Stimulated activated CD4-positive, alpha-beta T cell treated with anti-CD3 and anti-CD28 coated beads, Interleukin-1b, Interleukin-23, amount 100 ng/mL, for 4 hours (primary cell): ENCODE measurements at regions not wholly inside any gene's neighbourhood (a gene's known extent, or its start where the extent isn't known, plus 50 kb on each side); places are given as distances from the start of the nearest gene placed in this dataset.

ENCODE experiments used
- DNase-seq, 2 donors: peaks; one replicate each; pipeline ENCODE4 v3.0.0-alpha.2; 2020; ENCODE audit warnings: low read depth in 2 of 2

DNA sequence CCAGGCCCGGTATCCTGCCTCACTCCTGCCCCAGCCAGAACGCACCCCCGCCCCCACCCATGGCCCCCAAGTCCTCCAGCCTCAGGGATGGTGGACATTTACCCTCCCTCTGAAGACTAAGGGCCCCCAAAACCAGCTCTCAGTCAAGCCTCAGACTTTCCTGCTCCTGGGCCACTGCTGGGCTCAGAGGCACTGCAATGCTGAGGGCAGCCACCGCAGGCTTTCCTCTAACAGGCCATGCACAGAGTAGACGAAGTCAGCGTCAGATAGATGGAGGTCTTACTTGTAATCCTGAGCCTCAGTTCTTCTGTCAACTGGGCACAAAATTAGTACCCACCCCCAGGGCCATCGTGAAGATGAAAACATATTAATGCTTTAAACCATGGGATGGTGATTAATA lies 92.6 kb downstream of the TTC32 start:
- DNase-seq = no peak

DNA sequence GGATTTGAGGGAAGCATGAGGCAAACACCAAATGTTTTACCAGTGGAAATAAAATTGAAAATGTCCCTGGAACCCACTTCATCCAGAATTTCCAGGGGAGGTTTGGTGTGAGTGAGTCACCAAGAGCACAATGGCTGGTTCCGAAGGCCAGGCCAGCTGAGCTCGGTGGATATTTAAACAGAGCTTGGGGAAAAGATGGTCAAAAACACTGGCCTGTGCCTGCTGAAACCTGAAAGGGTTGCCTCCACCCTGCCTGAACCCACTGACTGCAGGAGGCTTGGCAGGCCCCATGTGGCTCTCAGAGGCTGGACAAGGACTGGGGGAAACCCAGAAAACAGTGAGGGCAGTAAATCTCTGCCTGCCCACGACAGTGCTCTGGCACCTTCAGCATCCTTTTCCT lies 93.9 kb downstream of the TTC32 start:
- DNase-seq = no peak

- DNase-seq = no peak
Observed at GRCh38 chr2:19807346-19807745, 94.4 kb downstream of the TTC32 start.

DNA sequence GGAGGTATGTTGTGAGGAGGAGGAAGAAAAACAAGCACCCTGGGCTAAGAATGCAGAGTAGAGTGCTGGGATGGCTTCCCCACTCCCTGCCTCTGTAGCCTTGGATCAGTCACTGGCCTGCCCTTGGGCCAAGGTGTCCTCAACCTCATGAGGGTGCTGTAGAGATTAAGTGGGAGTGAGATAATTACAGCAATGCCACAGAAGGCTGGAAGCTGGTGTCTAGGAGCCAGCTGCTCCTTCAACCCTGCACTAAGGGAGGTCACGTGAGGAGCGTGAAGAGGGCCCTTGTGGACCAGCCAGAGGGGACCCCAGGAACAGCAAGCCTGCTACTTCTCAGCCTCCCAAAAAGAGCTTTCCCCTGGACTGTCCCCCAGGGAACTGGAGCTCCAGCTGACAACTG lies 95.2 kb downstream of the TTC32 start:
- no peak for DNase-seq

DNA sequence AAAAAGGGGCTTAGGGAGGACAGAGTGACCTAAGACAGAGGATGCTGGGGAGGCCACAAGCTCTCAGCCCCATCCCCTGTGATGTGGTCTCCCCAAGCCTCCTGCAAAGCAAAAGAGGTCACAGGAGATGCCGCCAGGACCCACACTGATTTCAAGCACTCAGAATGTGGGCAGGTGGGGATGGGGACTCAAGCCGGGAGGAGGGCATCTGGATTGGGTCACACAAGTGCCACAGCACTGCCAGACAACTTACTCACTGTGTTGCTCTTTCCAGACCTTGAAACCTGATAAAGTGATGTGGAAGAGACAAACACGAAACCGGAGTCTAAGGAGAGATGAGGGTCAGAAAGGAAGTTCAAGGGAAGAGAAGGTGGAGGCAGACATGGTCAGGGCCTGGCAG lies 95.7 kb downstream of the TTC32 start:
- no peak for DNase-seq

DNA sequence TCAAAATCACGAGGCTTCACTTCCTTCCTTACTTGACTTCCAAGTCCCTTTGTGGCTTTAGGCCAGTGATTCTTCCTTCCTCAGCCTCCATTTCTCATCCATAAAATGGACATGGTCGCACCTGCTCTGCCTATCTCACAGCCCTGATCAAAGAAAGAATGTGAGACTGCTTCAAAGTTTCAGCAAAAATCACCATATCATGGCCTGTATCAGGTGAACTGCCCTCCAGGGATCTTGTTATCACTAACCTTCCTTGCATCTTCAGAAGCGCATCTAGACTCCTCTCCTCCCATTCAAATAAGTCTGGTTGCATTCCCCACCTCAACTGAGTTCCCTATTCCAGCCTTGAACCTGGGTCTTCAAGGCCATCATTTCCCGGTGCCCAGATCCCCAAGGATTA lies 96.5 kb downstream of the TTC32 start:
- DNase-seq = no peak

DNA sequence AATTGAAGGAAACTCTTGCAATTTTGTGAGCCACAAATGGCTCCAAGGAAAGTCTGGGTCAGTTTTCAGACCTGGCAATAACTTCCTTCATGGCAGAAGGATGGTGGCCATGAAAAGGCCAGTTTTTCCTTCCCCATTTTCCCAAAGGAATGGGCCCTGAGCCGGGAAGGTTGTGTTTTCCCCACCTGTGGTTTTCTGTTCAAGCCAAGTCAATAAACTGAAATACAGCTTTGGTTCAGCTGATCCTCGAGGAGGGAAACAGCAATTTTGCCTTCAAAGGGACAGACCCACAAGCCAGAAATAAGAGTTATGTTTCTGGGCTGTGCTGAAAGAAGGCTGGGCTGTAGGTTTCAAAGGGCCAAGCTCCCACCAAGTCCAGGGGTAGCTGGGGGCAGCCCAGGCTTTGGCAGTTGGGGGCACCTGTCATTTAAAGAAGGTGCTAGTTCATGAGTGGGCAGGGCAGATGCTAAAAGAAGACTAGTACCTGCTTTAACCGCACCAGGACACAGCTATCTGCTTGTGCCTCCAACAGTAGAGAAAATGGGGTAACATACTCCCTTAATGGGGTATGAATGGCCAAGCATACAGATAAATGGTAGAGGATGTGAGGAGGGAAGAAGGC lies 97.0 kb downstream of the TTC32 start:
- DNase-seq = no peak

GRCh38 chr2:19802086-19802841 lies 99.5 kb downstream of the TTC32 start:
- DNase-seq = no peak

GRCh38 chr2:19801367-19802080 lies 100.3 kb downstream of the TTC32 start:
- DNase-seq = no peak

DNA sequence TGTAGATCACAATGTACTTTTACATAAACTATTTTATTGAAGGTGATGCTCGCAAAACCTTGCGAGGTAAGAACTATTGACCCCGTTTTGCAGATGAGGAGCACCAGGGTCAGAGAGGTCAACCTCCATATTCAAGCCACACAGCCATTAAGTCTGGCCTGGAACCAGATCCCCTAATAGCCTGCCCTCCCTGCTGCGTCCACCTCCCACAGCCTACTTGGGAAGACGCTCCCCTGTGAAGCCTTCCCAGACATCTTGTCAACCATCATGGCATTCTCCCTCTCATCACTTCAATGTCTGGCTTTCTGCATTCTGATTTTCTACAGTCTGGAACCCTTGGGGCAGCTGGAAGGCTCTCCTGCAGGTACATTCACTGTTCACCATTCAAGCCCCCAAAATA lies 101.0 kb downstream of the TTC32 start:
- DNase-seq = no peak

DNA sequence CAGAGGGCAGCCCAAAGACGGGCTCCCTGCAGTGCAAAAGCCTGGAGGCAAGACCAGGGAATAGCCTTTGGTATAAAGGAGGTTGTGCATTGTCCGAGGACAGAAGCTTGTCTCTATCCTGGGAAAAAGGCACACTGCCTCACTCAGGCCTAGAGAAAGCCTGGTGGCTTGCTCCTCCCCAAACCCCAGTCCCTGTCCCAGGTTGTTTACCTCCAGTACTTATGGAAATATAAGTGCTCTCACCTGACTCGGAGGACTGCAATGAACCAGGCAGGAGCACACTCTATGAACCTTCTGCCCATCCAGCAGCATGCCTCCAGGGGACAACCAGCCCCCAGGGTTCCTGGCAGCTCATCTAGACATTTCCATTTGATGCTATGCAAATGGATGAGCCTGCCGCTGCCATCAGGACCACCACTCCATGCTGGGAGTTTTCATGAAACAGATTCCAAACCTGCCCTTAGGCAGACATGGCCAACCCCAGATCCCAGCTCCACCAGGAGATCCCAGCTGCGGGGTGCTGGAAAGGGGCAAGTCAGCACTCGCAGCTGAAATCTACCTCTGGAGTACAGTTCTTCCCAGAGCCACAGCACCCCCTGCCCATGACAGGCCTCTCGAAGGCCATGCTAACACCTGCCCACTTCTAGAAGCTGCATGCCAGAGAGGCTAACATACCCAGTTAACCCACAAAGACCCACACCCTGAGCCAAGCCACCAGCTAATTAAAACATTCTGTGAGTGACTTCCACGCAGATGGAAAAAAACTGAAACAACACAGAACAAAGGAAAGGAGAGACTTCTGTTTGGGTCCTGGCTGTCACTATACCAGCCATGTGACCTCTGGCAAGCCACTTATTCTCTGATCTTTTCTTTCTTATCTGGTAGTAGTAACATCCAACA lies 101.7 kb downstream of the TTC32 start:
- no peak for DNase-seq

- no peak for DNase-seq
Observed at GRCh38 chr2:19797871-19798270, 103.9 kb downstream of the TTC32 start.

DNA sequence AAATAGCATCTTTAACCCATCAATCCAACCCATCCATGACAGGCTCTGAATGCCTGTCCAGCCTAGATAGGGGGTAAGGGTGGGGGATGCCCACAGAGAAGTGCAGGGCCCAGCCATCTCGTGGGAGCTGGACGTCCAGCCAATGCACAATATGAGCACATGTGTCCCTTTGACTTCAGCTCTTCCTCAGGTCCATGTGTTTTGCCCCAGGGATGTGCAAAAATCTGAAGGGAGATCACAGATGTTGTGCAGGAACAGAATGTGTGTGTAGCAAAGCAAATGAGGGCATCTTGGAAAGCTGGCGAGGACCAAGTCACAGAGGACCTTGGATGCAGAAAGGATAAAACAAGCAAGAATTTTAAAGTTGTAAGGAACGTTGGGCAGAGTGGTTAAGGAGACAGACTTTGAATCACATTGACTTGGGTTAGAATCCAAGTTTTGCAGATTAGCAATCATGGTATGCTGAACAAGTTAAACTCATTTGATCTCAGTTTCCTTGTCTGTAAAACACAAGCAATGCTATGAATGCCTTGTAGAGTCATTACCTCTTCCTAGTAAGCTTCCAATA lies 104.5 kb downstream of the TTC32 start:
- no peak for DNase-seq

GRCh38 chr2:19796035-19796695 lies 105.6 kb downstream of the TTC32 start:
- no peak for DNase-seq

- DNase-seq = no peak
Observed at GRCh38 chr2:19793132-19793750, 108.5 kb downstream of the TTC32 start.

DNA sequence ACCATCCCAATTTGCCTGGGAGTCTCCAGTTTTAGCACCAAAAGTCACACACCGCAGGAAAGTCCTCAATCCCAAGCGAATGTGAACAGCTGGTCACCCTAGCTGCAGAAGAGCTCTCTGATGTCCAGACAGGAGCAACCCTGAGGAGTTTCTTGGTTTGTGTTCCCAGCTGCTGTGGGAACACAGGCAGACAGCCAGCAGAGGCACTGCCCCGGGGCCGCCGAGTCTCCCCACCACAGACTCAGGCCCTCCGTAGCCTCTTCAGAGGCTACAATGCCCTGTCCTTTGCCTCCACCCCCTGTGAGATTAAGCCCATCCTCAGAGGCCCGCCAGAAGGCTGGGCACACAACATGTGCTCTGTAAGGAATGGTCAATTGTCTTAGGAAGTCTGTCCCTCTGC lies 111.5 kb downstream of the TTC32 start:
- DNase-seq = no peak

DNA sequence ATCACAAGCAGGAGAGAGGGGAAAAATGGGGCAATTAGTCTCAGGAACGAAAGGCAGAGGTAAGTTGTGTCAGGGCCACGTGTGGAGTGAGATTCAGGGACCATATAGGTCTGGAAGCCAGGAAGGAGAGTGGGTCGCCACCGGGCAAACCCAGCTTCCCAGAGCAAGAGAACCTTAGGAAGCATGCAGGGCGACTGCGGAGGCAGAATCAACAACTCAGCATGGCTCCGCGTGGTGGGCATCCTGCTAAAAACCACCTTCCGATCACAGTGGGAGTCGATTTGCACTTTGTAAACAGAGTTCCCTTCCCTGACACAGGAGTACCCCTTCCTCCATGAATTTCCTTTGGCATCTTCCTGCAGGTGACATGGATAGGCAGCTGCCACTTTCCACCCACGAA lies 114.6 kb downstream of the TTC32 start:
- DNase-seq = no peak

DNA sequence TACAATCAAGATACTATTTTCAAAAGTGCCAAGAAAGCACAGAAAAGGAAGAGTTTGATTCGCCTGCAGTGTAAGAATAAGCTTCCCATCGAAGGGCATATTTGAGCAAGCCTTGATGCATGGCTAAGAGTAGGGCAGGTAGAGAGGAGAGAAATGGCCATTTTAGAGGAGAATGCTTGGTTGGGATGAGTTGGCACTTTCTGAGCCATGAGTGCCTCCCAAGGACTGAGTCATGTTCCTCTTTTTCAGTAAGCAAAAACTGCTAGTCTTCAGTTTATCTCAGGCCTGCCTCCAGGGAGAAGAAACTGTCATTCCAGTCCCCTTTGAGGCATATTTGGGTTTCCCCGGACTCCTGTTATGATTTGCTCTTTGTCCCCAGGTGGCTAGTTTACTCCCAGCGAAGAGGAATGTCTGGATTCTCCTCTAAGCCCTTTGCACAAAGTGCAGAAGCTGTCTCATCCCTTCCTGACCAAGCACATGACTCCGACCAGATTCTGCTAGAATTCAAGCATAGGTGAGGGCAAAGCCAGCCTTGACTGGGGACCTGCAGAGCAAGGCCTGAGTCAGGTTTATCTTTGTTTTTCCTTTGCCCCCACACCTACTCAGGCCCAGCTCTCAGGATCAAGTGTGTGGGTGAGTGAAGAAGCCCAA lies 115.2 kb downstream of the TTC32 start:
- no peak for DNase-seq

- DNase-seq = no peak
Observed at GRCh38 chr2:19785867-19786266, 115.9 kb downstream of the TTC32 start.

- no peak for DNase-seq
Observed at GRCh38 chr2:19785447-19785846, 116.3 kb downstream of the TTC32 start.
